Bronchial epithelial cell (primary cell): ENCODE measurements at regions not wholly inside any gene's neighbourhood (a gene's known extent, or its start where the extent isn't known, plus 50 kb on each side); places are given as distances from the start of the nearest gene placed in this dataset.

Source experiments
- DNase-seq: peaks from one replicate; pipeline ENCODE4 v3.0.0-alpha.2; 2010; ENCODE audit warnings: low read depth
- FAIRE-seq: peaks from 2 replicates; lab custom pipeline; 2011; peaks lifted over from hg19 to GRCh38; lab: Jason Lieb, UNC
- H3K27me3 ChIP-seq: 2 replicates; pipeline ENCODE4 v1.5.1; 2011; ENCODE audit warnings: low read length; ENCODE audit not compliant: control insufficient read depth, insufficient read depth
- H3K36me3 ChIP-seq: 2 replicates; pipeline ENCODE4 v1.5.1; 2011; ENCODE audit warnings: low read length; ENCODE audit not compliant: control insufficient read depth, insufficient read depth
- H3K4me3 ChIP-seq: 2 replicates; pipeline ENCODE4 v1.5.1; 2011; ENCODE audit warnings: mild to moderate bottlenecking, low read depth, low read length, control low read depth
- TF ChIP-seq, protein P1 (sequence below): IDR thresholded peaks from 2 replicates; pipeline ENCODE4 v1.5.1; 2011; ENCODE audit warnings: mild to moderate bottlenecking, moderate library complexity, low read length, control low read depth, inconsistent platforms; ENCODE audit not compliant: insufficient read depth, severe bottlenecking

DNA sequence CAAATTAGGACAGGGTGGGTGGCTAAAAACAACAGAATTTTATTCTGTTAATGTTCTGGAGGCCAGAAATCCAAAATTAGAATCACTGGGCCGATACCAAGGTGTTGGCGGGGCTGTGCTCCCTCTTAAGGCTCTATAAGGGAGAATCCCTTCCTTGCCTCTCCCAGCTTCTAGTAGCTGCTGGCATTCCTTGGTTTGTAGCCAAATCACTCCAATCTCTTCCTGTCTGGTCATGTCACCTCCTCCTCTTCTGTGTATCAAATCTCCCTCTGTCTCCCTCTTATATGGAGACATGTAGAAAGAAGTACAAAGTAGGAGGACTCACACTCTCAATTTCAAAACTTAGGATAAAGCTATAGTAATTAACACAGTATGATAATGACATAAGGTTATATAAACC lies 102.9 kb upstream of the SIRPA start:
- Histone ChIP-seq H3K36me3 (no peaks in the 10 kb centered on the region), H3K27me3 (peaks cover 3% of the 10 kb centered on the region), H3K4me3 (no peak overlapping the region)
- TF ChIP-seq, protein P1, sequence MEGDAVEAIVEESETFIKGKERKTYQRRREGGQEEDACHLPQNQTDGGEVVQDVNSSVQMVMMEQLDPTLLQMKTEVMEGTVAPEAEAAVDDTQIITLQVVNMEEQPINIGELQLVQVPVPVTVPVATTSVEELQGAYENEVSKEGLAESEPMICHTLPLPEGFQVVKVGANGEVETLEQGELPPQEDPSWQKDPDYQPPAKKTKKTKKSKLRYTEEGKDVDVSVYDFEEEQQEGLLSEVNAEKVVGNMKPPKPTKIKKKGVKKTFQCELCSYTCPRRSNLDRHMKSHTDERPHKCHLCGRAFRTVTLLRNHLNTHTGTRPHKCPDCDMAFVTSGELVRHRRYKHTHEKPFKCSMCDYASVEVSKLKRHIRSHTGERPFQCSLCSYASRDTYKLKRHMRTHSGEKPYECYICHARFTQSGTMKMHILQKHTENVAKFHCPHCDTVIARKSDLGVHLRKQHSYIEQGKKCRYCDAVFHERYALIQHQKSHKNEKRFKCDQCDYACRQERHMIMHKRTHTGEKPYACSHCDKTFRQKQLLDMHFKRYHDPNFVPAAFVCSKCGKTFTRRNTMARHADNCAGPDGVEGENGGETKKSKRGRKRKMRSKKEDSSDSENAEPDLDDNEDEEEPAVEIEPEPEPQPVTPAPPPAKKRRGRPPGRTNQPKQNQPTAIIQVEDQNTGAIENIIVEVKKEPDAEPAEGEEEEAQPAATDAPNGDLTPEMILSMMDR = no peak
- DNase-seq (peak; percentile 81), FAIRE-seq (no peak)

DNA sequence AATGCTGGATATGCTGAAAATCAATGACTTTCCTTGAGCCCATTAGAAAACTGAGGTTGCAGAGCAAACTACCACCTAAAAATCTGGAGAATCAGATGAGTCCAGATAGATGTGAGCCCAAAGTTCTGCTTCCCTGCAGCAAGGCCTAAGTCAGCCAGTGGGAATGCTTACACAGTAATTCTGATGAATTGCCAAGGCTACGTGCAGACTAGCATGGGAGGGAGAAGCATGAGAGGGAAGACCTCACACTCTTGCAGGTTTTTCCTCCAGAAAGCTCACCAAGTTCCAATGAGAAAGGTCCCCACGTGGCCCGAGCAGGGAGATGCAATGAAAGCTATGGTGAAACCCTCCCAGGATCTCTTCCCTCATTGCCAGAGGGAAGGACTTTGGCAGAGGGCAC lies 104.8 kb upstream of the SIRPA start:
- no peak overlapping the region for H3K4me3 ChIP-seq
- H3K27me3 ChIP-seq = peaks cover 8% of the 10 kb centered on the region
- FAIRE-seq = peak; percentile 75
- TF ChIP-seq, protein P1 = no peak
- no peak for DNase-seq
- H3K36me3 ChIP-seq = no peaks in the 10 kb centered on the region

DNA sequence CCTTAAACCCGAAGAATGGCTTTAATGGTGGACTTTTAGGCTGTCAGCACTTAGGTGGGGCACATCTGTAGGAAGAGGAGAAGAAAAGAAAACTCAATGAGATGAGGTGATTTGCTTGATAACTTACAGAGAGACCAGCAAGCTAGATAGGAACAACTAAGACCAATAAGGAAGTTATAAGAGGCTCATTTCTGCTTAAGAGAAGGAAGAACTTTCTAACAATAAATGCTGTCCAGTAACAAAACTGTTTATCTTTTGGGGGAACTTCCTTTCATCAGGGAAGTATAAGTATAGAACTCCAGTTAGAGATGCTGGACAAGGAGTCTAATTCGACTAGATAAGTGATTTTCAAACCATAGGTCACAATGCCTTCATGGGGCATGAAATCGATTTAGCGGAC lies 107.2 kb upstream of the SIRPA start:
- no peaks in the 10 kb centered on the region for H3K36me3 ChIP-seq
- FAIRE-seq = no peak
- H3K4me3 ChIP-seq = no peak overlapping the region
- TF ChIP-seq, protein P1 = no peak
- DNase-seq = no peak
- peaks cover 8% of the 10 kb centered on the region for H3K27me3 ChIP-seq

DNA sequence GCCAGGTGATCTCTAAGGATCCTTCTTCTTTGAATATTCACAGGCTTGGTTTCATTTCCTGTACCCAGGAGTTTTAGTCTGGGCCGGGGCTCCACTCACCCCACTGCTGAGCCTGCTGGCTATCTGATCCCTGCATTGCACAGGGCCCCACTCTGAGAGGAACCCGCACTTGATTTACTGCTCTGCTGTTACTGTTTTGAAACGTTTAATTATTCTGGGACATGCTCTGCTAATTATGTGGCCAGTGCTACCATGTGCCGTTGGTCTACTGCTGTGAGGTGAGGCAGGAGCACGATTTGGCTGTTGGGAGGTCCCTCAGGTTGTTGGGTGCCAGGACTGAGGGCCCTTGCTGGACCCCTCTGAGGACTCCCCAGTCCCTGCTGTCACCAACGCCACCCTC lies 108.7 kb upstream of the SIRPA start:
- H3K4me3 ChIP-seq = no peak overlapping the region
- peaks cover 8% of the 10 kb centered on the region for H3K27me3 ChIP-seq
- TF ChIP-seq, protein P1 = no peak
- DNase-seq (no peak), FAIRE-seq (peak; percentile 13)
- no peaks in the 10 kb centered on the region for H3K36me3 ChIP-seq

DNA sequence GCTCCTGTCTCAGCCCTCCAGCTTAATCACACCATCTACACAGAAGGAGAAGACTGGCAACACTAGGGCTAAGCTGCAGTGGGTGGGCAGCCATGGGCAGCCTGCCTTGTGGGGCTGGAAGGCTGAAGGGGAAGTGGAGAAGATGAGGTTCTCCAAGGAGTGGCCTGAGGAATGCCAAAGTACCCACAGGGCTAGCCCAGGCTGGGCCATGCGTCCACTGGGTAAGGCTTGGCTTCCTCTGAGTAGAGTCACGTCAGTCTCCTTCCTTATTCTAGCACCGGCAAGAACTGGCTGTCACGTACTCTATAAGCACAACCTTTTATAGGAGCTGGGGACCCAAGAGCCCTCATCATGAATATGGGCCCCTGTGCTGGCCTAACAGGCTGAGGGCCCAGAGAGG lies 110.6 kb upstream of the SIRPA start:
- no peaks in the 10 kb centered on the region for H3K36me3 ChIP-seq
- peaks cover 8% of the 10 kb centered on the region for H3K27me3 ChIP-seq
- H3K4me3 ChIP-seq = no peak overlapping the region
- FAIRE-seq (no peak), DNase-seq (no peak)
- TF ChIP-seq, protein P1 = no peak

DNA sequence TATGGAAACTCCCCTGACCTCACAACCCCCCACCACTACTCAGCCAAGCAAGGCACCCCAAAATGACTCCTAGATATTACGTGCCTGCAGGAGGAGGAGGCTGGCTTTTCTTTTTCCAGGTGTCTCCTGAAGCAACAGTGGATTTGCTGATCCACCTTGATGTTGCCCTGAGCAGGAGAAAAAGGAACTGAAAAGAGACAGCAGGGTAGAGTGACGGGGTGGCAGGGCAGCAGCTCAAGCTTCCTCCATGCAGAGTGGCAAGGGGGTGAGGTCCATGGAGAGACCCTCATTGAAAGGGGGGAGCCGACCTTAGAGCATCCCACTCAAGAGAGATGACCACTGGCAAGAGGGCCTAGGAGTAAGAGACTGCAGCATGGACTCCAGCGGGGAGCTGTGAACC lies 112.0 kb upstream of the SIRPA start:
- TF ChIP-seq, protein P1 = no peak
- Histone ChIP-seq H3K4me3 (no peak overlapping the region), H3K36me3 (no peaks in the 10 kb centered on the region), H3K27me3 (peaks cover 8% of the 10 kb centered on the region)
- no peak for DNase-seq
- no peak for FAIRE-seq
